HepG2 (cell line): ENCODE measurements at regions not wholly inside any gene's neighbourhood (a gene's known extent, or its start where the extent isn't known, plus 50 kb on each side); places are given as distances from the start of the nearest gene placed in this dataset.

ENCODE experiments used
- ATAC-seq: fragments of 200-7000 bp; cut with Tn5 transposase; 3 replicates; pipeline ENCODE4 v1.9.1; 2020; ENCODE audit warnings: mild to moderate bottlenecking, moderate library complexity
- BruUV-seq: library from RNA; stranded (reverse); fragments of 400-500 nt; replicated peaks from 2 replicates; lab custom pipeline; 2021; lab: Mats Ljungman, UMichigan
- CTCF ChIA-PET: fragments of 300-600 bp; formaldehyde crosslinking; extraction: SDS; loops from one replicate; lab custom pipeline; 2021; ENCODE audit warnings: low total read pairs, inconsistent platforms, low intra/inter-chr PET ratio; lab: Yijun Ruan, JAX
- POLR2A ChIA-PET: fragments of 350-600 bp; sonication (Branson Sonifier 250); formaldehyde crosslinking; loops from one replicate; lab custom pipeline; 2020; ENCODE audit warnings: antibody characterized with exemption, inconsistent platforms; lab: Yijun Ruan, JAX
- DNase-seq: peaks from one replicate; pipeline ENCODE4 v3.0.0-alpha.2; 2015; ENCODE audit warnings: low spot score
- FAIRE-seq: peaks from 3 replicates; lab custom pipeline; 2011; peaks lifted over from hg19 to GRCh38; lab: Jason Lieb, UNC
- H2AFZ ChIP-seq: one replicate; pipeline ENCODE4 v1.6.1; 2011; ENCODE audit warnings: low read length, inconsistent platforms
- H3K27ac ChIP-seq: fragments of 300-600 bp; 3 replicates; pipeline ENCODE4 v1.8.0; 2011; ENCODE audit warnings: mixed run types, mild to moderate bottlenecking, mixed read lengths, low read length, inconsistent platforms; ENCODE audit not compliant: insufficient read depth; ENCODE audit errors: extremely low read length
- H3K27me3 ChIP-seq, 2 experiments: fragments of 200-600 bp in 1 of 2; 2 replicates in 1 of 2; 3 replicates in 1 of 2; pipeline versions ENCODE4 v1.6.0 to v1.8.0; 2011; ENCODE audit warnings: low read length in 2 of 2, mild to moderate bottlenecking in 2 of 2, moderate library complexity in 2 of 2, inconsistent platforms in 1 of 2; ENCODE audit not compliant: insufficient read depth in 2 of 2, control insufficient read depth in 1 of 2
- H3K36me3 ChIP-seq, 2 experiments: fragments of 200-600 bp in 1 of 2; replicated peaks in 1 of 2; 2 replicates in 1 of 2; 3 replicates in 1 of 2; pipeline versions ENCODE4 v1.5.1 to v1.8.0; 2011; ENCODE audit warnings: low read length in 2 of 2, inconsistent platforms in 1 of 2; ENCODE audit not compliant: insufficient read depth in 2 of 2, control insufficient read depth in 1 of 2
- H3K4me1 ChIP-seq: 2 replicates; pipeline ENCODE4 v1.5.1; 2012; ENCODE audit warnings: low read length, inconsistent platforms; ENCODE audit not compliant: insufficient read depth
- H3K4me2 ChIP-seq: 2 replicates; pipeline ENCODE4 v1.6.0; 2011; ENCODE audit warnings: low read depth, low read length, inconsistent platforms
- H3K4me3 ChIP-seq, 3 experiments: fragments of 200-600 bp in 1 of 3; sonication (generic), shearing (Covaris generic) in 1 of 3; replicated peaks in 1 of 3; 2 replicates each; pipeline ENCODE4 v1.5.1; 2011 to 2016; ENCODE audit warnings: low read length in 3 of 3, inconsistent platforms in 2 of 3, low read depth in 2 of 3, mild to moderate bottlenecking in 2 of 3, control low read depth in 1 of 3, mixed read lengths in 1 of 3; ENCODE audit not compliant: insufficient read depth in 1 of 3
- H3K79me2 ChIP-seq: one replicate; pipeline ENCODE4 v1.6.1; 2011; ENCODE audit warnings: low read length, inconsistent platforms; ENCODE audit not compliant: insufficient read depth
- H3K9ac ChIP-seq: 2 replicates; pipeline ENCODE4 v1.6.0; 2011; ENCODE audit warnings: mild to moderate bottlenecking, low read depth, low read length, inconsistent platforms; ENCODE audit not compliant: insufficient read depth
- H3K9me3 ChIP-seq: 2 replicates; pipeline ENCODE4 v1.5.1; 2012; ENCODE audit warnings: mild to moderate bottlenecking, low read length
- H4K20me1 ChIP-seq: 2 replicates; pipeline ENCODE4 v1.6.0; 2011; ENCODE audit warnings: inconsistent platforms, mild to moderate bottlenecking, low read length, moderate library complexity; ENCODE audit not compliant: insufficient read depth
- BRF2 ChIP-seq: sonication (generic); formaldehyde crosslinking; IDR thresholded peaks from 2 replicates; pipeline ENCODE4 v1.8.1; 2022; ENCODE audit warnings: mild to moderate bottlenecking, missing genetic modification reagents
- EP300 ChIP-seq, 3 experiments: sonication (generic) in 1 of 3; formaldehyde crosslinking in 1 of 3; IDR thresholded peaks; 2 replicates each; pipeline versions ENCODE4 v1.5.1 to v1.6.1; 2011 to 2020; ENCODE audit warnings: low read depth in 2 of 3, low read length in 2 of 3, borderline replicate concordance in 1 of 3, improper control_type of control experiment in 1 of 3, mild to moderate bottlenecking in 1 of 3, missing genetic modification reagents in 1 of 3, moderate library complexity in 1 of 3
- KDM6A ChIP-seq: IDR thresholded peaks from 2 replicates; pipeline ENCODE4 v1.6.1; 2016; ENCODE audit warnings: low read depth
- MTA1 ChIP-seq: sonication (generic); formaldehyde crosslinking; IDR thresholded peaks from 2 replicates; pipeline ENCODE4 v1.4.0; 2020; ENCODE audit warnings: missing genetic modification reagents, mild to moderate bottlenecking, borderline replicate concordance
- PATZ1 ChIP-seq: sonication (generic); formaldehyde crosslinking; IDR thresholded peaks from 2 replicates; pipeline ENCODE4 v1.4.0; 2020; ENCODE audit warnings: missing genetic modification reagents
- TCF7L2 ChIP-seq: IDR thresholded peaks from 2 replicates; pipeline ENCODE4 v1.6.1; 2011; ENCODE audit warnings: mild to moderate bottlenecking, low read depth, low read length, moderate library complexity
- ZBTB7B ChIP-seq: sonication (generic); formaldehyde crosslinking; IDR thresholded peaks from 2 replicates; pipeline ENCODE4 v1.4.0; 2020; ENCODE audit warnings: missing genetic modification reagents
- ZFYVE20 ChIP-seq: sonication (generic); formaldehyde crosslinking; IDR thresholded peaks from 2 replicates; pipeline ENCODE4 v1.8.0; 2023; ENCODE audit warnings: low read depth, mild to moderate bottlenecking, moderate library complexity, missing genetic modification reagents, borderline replicate concordance
- ZNF24 ChIP-seq: fragments of 450-650 bp; IDR thresholded peaks from 2 replicates; pipeline ENCODE4 v1.6.1; 2017; ENCODE audit warnings: antibody characterized with exemption, mild to moderate bottlenecking
- ZNF83 ChIP-seq: sonication (generic); formaldehyde crosslinking; IDR thresholded peaks from 2 replicates; pipeline ENCODE4 v1.4.0; 2020; ENCODE audit warnings: missing genetic modification reagents, mild to moderate bottlenecking, borderline replicate concordance
- ZNF879 ChIP-seq: sonication (generic); formaldehyde crosslinking; IDR thresholded peaks from 2 replicates; pipeline ENCODE4 v1.8.1; 2023; ENCODE audit warnings: missing genetic modification reagents
- WGBS: methylation state at CpG from one replicate; pipeline ENCODE4 v1.1.6; 2017; ENCODE audit warnings: low lambda C conversion rate; 5-methylcytosine and 5-hydroxymethylcytosine counted together
- in situ Hi-C: cut with HindIII; loops from 2 replicates; pipeline ENCODE4 v1.10.0; 2017; ENCODE audit warnings: low pct_unique_long_range_greater_than_20kb; ENCODE audit not compliant: extremely low pct_ligation_motif_present
- intact Hi-C: fragments of 100-400 bp; cut with micrococcal nuclease; formaldehyde crosslinking; loops from one replicate; pipeline ENCODE4 v1.10.0; 2022; ENCODE audit not compliant: unreplicated experiment
- TF ChIP-seq, protein P1 (sequence below): sonication (generic); formaldehyde crosslinking; conservative IDR thresholded peaks from 2 replicates; pipeline ENCODE4 v1.8.0; 2022; ENCODE audit warnings: low read depth, missing genetic modification reagents

- Histone ChIP-seq H3K4me2 (no peak overlapping the region), H3K79me2 (no peaks in the 10 kb centered on the region), H3K27me3 (no peaks in the 10 kb centered on the region), H3K9me3 (no peaks in the 10 kb centered on the region), H3K9ac (no peak overlapping the region), H3K27ac (no peak overlapping the region), H3K36me3 (no peaks in the 10 kb centered on the region), H4K20me1 (no peaks in the 10 kb centered on the region), H3K4me3 (no peak overlapping the region), H2AFZ (no peak overlapping the region), H3K4me1 (peaks cover 47% of the 10 kb centered on the region)
- no peak for DNase-seq
- BruUV-seq: no TSS peak
- FAIRE-seq: no peak
- WGBS: 0% methylated on average over 1 of the region's 1 CpG
- TF ChIP-seq BRF2 (CRISPR knock-in tag) (no peak), ZNF879 (CRISPR knock-in tag) (no peak), TCF7L2 (no peak), ZFYVE20 (CRISPR knock-in tag) (no peak), EP300 (IDR thresholded peaks at IDR 0.05; ENCODE audit: low read depth in 2 of 2, low read length in 2 of 2) (no peak), EP300 (CRISPR knock-in tag; IDR thresholded peaks at IDR 0.05; ENCODE audit: borderline replicate concordance) (no peak), ZNF24 (no peak), KDM6A (CRISPR knock-in tag) (no peak)
- in situ Hi-C loops (no loop called here), intact Hi-C loops (loop anchor here (2.0 kb wide), 1 partner anchor 48 kb away; no protein-coding TSS in a partner anchor)
- ChIA-PET CTCF (no interaction called here), POLR2A (no interaction called here)
- ATAC-seq: no peak
Observed at GRCh38 chr6:139540894-139541293, 166.4 kb upstream of the CITED2 start.

GRCh38 chr6:139540276-139540675 is 165.8 kb upstream of the CITED2 start:
- CTCF ChIA-PET: no interaction called here
- no peak for FAIRE-seq
- H2AFZ ChIP-seq: peak overlapping the region; percentile 65
- TF ChIP-seq ZNF83 (CRISPR knock-in tag) (no peak), ZBTB7B (no peak), MTA1 (CRISPR knock-in tag) (no peak), PATZ1 (CRISPR knock-in tag) (no peak)
- TF ChIP-seq, protein P1, sequence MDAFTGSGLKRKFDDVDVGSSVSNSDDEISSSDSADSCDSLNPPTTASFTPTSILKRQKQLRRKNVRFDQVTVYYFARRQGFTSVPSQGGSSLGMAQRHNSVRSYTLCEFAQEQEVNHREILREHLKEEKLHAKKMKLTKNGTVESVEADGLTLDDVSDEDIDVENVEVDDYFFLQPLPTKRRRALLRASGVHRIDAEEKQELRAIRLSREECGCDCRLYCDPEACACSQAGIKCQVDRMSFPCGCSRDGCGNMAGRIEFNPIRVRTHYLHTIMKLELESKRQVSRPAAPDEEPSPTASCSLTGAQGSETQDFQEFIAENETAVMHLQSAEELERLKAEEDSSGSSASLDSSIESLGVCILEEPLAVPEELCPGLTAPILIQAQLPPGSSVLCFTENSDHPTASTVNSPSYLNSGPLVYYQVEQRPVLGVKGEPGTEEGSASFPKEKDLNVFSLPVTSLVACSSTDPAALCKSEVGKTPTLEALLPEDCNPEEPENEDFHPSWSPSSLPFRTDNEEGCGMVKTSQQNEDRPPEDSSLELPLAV (CRISPR knock-in tag): no peak

More at GRCh38 chr6:139540276-139540675, 165.8 kb upstream of the CITED2 start:
- Histone ChIP-seq H3K27ac (no peak overlapping the region), H4K20me1 (no peaks in the 10 kb centered on the region), H3K4me3 (peak overlapping the region in 2 of 3 experiments; percentile 8; a peak in 1 of 6 replicates), H3K4me2 (peak overlapping the region; percentile 72), H3K79me2 (no peaks in the 10 kb centered on the region), H3K36me3 (no peaks in the 10 kb centered on the region), H3K9ac (no peak overlapping the region), H3K9me3 (no peaks in the 10 kb centered on the region), H3K4me1 (peaks cover 41% of the 10 kb centered on the region), H3K27me3 (no peaks in the 10 kb centered on the region)
- 3% methylated on average over 5 of the region's 5 CpGs for WGBS
- DNase-seq (no peak), ATAC-seq (peak; percentile 37; the same call in 2 of the 3 replicates)
- intact Hi-C loops (loop anchor here (2.0 kb wide), 1 partner anchor 49 kb away; no protein-coding TSS in a partner anchor), in situ Hi-C loops (no loop called here)
- POLR2A ChIA-PET: interaction anchor here (2.4 kb wide), 1 partner anchor 166 kb away, joined by 10 read pairs; the partner anchor contains the start of gene CITED2
- BruUV-seq: no TSS peak
